Keratinocyte (primary cell): ENCODE measurements at regions not wholly inside any gene's neighbourhood (a gene's known extent, or its start where the extent isn't known, plus 50 kb on each side); places are given as distances from the start of the nearest gene placed in this dataset.

Experiments used
- DNase-seq: peaks from one replicate; pipeline ENCODE4 v3.0.0-alpha.2; 2011; ENCODE audit warnings: low read depth, missing footprints, low spot score
- FAIRE-seq: peaks from 2 replicates; lab custom pipeline; 2011; peaks lifted over from hg19 to GRCh38; lab: Jason Lieb, UNC
- H2AFZ ChIP-seq: 2 replicates; pipeline ENCODE4 v1.6.0; 2012; ENCODE audit warnings: low read length, control low read depth, inconsistent platforms; ENCODE audit not compliant: control insufficient read depth
- H3K27ac ChIP-seq: 2 replicates; pipeline ENCODE4 v1.5.1; 2011; ENCODE audit warnings: low read length; ENCODE audit not compliant: control insufficient read depth, insufficient read depth
- H3K27me3 ChIP-seq: 3 replicates; pipeline ENCODE4 v1.6.0; 2011; ENCODE audit warnings: low read length; ENCODE audit not compliant: control insufficient read depth, insufficient read depth; ENCODE audit errors: extremely low read depth
- H3K36me3 ChIP-seq, 2 experiments: 2 replicates in 1 of 2; 3 replicates in 1 of 2; pipeline ENCODE4 v1.5.1; 2011; ENCODE audit warnings: low read length in 2 of 2, mild to moderate bottlenecking in 1 of 2; ENCODE audit not compliant: control insufficient read depth in 2 of 2, insufficient read depth in 2 of 2; ENCODE audit errors: extremely low read depth in 1 of 2
- H3K4me1 ChIP-seq: 3 replicates; pipeline ENCODE4 v1.5.1; 2011; ENCODE audit warnings: low read length; ENCODE audit not compliant: control insufficient read depth, insufficient read depth; ENCODE audit errors: extremely low read depth
- H3K4me2 ChIP-seq: 3 replicates; pipeline ENCODE4 v1.6.0; 2011; ENCODE audit warnings: low read depth, low read length; ENCODE audit not compliant: control insufficient read depth, insufficient read depth; ENCODE audit errors: extremely low read depth
- H3K4me3 ChIP-seq, 3 experiments: fragments of 200-600 bp in 1 of 3; sonication (generic) in 1 of 3; 2 replicates in 2 of 3; 3 replicates in 1 of 3; pipeline ENCODE4 v1.5.1; 2011 to 2016; ENCODE audit warnings: low read length in 3 of 3, mild to moderate bottlenecking in 3 of 3, control low read depth in 2 of 3, inconsistent platforms in 1 of 3, low read depth in 1 of 3, mixed read lengths in 1 of 3, mixed run types in 1 of 3, moderate library complexity in 1 of 3; ENCODE audit not compliant: control insufficient read depth in 2 of 3, insufficient read depth in 2 of 3; ENCODE audit errors: extremely low read depth in 1 of 3
- H3K79me2 ChIP-seq: 2 replicates; pipeline ENCODE4 v1.6.0; 2012; ENCODE audit warnings: low read length; ENCODE audit not compliant: control insufficient read depth, insufficient read depth
- H3K9ac ChIP-seq: 3 replicates; pipeline ENCODE4 v1.6.0; 2011; ENCODE audit warnings: low read length; ENCODE audit not compliant: control insufficient read depth, insufficient read depth; ENCODE audit errors: extremely low read depth
- H3K9me1 ChIP-seq: 3 replicates; pipeline ENCODE4 v1.6.0; 2011; ENCODE audit warnings: low read length; ENCODE audit not compliant: control insufficient read depth, insufficient read depth; ENCODE audit errors: extremely low read depth
- H3K9me3 ChIP-seq: 2 replicates; pipeline ENCODE4 v1.5.1; 2012; ENCODE audit warnings: low read depth, low read length; ENCODE audit not compliant: control insufficient read depth
- H4K20me1 ChIP-seq: 3 replicates; pipeline ENCODE4 v1.6.0; 2011; ENCODE audit warnings: low read length; ENCODE audit not compliant: control insufficient read depth, insufficient read depth; ENCODE audit errors: extremely low read depth
- CTCF ChIP-seq, 3 experiments: IDR thresholded peaks in 1 of 3; conservative IDR thresholded peaks in 1 of 3; optimal IDR thresholded peaks in 1 of 3; 2 replicates in 2 of 3; 3 replicates in 1 of 3; pipeline versions ENCODE3 to v1.5.1; 2011; ENCODE audit warnings: low read length in 3 of 3, mild to moderate bottlenecking in 3 of 3, moderate library complexity in 2 of 3, control low read depth in 1 of 3, inconsistent platforms in 1 of 3; ENCODE audit not compliant: insufficient read depth in 2 of 3; ENCODE audit errors: extremely low read depth in 1 of 3
- EZH2 ChIP-seq: IDR thresholded peaks from one replicate; pipeline ENCODE4 v1.6.1; 2012; ENCODE audit warnings: inconsistent platforms, mild to moderate bottlenecking, low read length, moderate library complexity
- dilution Hi-C: fragments of 300-500 bp; cut with MboI; formaldehyde crosslinking; loops from one replicate; pipeline ENCODE4 v1.7.0; 2020; ENCODE audit warnings: low sequenced_read_pairs; ENCODE audit not compliant: extremely low pct_ligation_motif_present

- Histone ChIP-seq H3K4me3 (no peak overlapping the region), H4K20me1 (no peaks in the 10 kb centered on the region), H3K79me2 (no peaks in the 10 kb centered on the region), H3K9ac (no peak overlapping the region), H3K36me3 (no peaks in the 10 kb centered on the region), H3K9me1 (no peaks in the 10 kb centered on the region), H3K27me3 (no peaks in the 10 kb centered on the region), H3K4me2 (no peak overlapping the region), H3K27ac (no peak overlapping the region), H3K4me1 (no peaks in the 10 kb centered on the region), H3K9me3 (no peaks in the 10 kb centered on the region), H2AFZ (no peak overlapping the region)
- dilution Hi-C loops = no loop called here
- DNase-seq = no peak
- TF ChIP-seq EZH2 (no peak), CTCF (optimal IDR thresholded peaks at IDR 0.05 in 1 of 3, IDR thresholded peaks at IDR 0.05 in 1 of 3, conservative IDR thresholded peaks at IDR 0.05 in 1 of 3; ENCODE audit: extremely low read depth in 1 of 3, insufficient read depth in 2 of 3, low read length in 3 of 3) (no peak)
- FAIRE-seq = no peak
These were observed 204.9 kb downstream of the EN1 start for GRCh38 chr2:118642501-118642900.

- dilution Hi-C loops = no loop called here
- no peak overlapping the region for H3K4me3 ChIP-seq
- no peak for DNase-seq
These were observed 205.7 kb downstream of the EN1 start for GRCh38 chr2:118641711-118642110.

More at GRCh38 chr2:118641711-118642110, 205.7 kb downstream of the EN1 start:
- Histone ChIP-seq H3K4me1 (no peaks in the 10 kb centered on the region), H3K9ac (no peak overlapping the region), H3K36me3 (no peaks in the 10 kb centered on the region), H3K4me2 (no peak overlapping the region), H3K79me2 (no peaks in the 10 kb centered on the region), H3K9me3 (no peaks in the 10 kb centered on the region), H3K27me3 (no peaks in the 10 kb centered on the region), H2AFZ (no peak overlapping the region), H3K9me1 (no peaks in the 10 kb centered on the region), H3K27ac (no peak overlapping the region), H4K20me1 (no peaks in the 10 kb centered on the region)
- FAIRE-seq = no peak
- TF ChIP-seq CTCF (optimal IDR thresholded peaks at IDR 0.05 in 1 of 3, IDR thresholded peaks at IDR 0.05 in 1 of 3, conservative IDR thresholded peaks at IDR 0.05 in 1 of 3; ENCODE audit: extremely low read depth in 1 of 3, insufficient read depth in 2 of 3, low read length in 3 of 3) = no peak
- no peak for TF ChIP-seq EZH2
